ENCODE measurements at regions not wholly inside any gene's neighbourhood (a gene's known extent, or its start where the extent isn't known, plus 50 kb on each side); places are given as distances from the start of the nearest gene placed in this dataset.

GRCh38 chr5:159560088-159560487, 229.8 kb upstream of the IL12B start:
- no peak for DNase-seq
- Mint-ChIP-seq H3K27me3 (ENCODE audit: insufficient read depth) (peaks cover 14% of the 10 kb centered on the region), H3K36me3 (ENCODE audit: low read depth) (no peaks in the 10 kb centered on the region), H3K9me3 (no peaks in the 10 kb centered on the region), H3K4me1 (ENCODE audit: low read depth) (no peaks in the 10 kb centered on the region), H3K27ac (no peak overlapping the region), H3K4me3 (no peak overlapping the region)
- TF ChIP-seq CTCF (IDR thresholded peaks at IDR 0.05), result no peak

GRCh38 chr5:159564031-159564430, 233.7 kb upstream of the IL12B start:
- H3K4me3 Mint-ChIP-seq, result no peak overlapping the region
- H3K27ac Mint-ChIP-seq, result no peak overlapping the region
- no peak for DNase-seq
- H3K27me3 Mint-ChIP-seq (ENCODE audit: insufficient read depth), result peaks cover 18% of the 10 kb centered on the region
- no peak for TF ChIP-seq CTCF (IDR thresholded peaks at IDR 0.05)
- H3K9me3 Mint-ChIP-seq, result no peaks in the 10 kb centered on the region
- H3K4me1 Mint-ChIP-seq (ENCODE audit: low read depth), result no peaks in the 10 kb centered on the region
- no peaks in the 10 kb centered on the region for H3K36me3 Mint-ChIP-seq (ENCODE audit: low read depth)

- no peak for TF ChIP-seq CTCF (IDR thresholded peaks at IDR 0.05)
- no peak for DNase-seq
- Mint-ChIP-seq H3K9me3 (no peaks in the 10 kb centered on the region), H3K27ac (no peak overlapping the region), H3K36me3 (ENCODE audit: low read depth) (no peaks in the 10 kb centered on the region), H3K4me1 (ENCODE audit: low read depth) (no peaks in the 10 kb centered on the region), H3K4me3 (no peak overlapping the region), H3K27me3 (ENCODE audit: insufficient read depth) (peaks cover 13% of the 10 kb centered on the region)
Observed at GRCh38 chr5:159566832-159567231, 236.5 kb upstream of the IL12B start.

- H3K27ac Mint-ChIP-seq, result no peak overlapping the region
- no peak overlapping the region for H3K4me3 Mint-ChIP-seq
- H3K4me1 Mint-ChIP-seq (ENCODE audit: low read depth), result no peaks in the 10 kb centered on the region
- no peak for DNase-seq
- no peak for TF ChIP-seq CTCF (IDR thresholded peaks at IDR 0.05)
- H3K36me3 Mint-ChIP-seq (ENCODE audit: low read depth), result no peaks in the 10 kb centered on the region
- H3K27me3 Mint-ChIP-seq (ENCODE audit: insufficient read depth), result peaks cover 8% of the 10 kb centered on the region
- H3K9me3 Mint-ChIP-seq, result no peaks in the 10 kb centered on the region
Observed at GRCh38 chr5:159567461-159567860, 237.2 kb upstream of the IL12B start.

GRCh38 chr5:159571501-159572244, 241.4 kb upstream of the IL12B start:
- Mint-ChIP-seq H3K4me1 (ENCODE audit: low read depth) (no peaks in the 10 kb centered on the region), H3K27me3 (ENCODE audit: insufficient read depth) (peaks cover 5% of the 10 kb centered on the region), H3K9me3 (no peaks in the 10 kb centered on the region), H3K27ac (no peak overlapping the region), H3K36me3 (ENCODE audit: low read depth) (no peaks in the 10 kb centered on the region), H3K4me3 (no peak overlapping the region)
- TF ChIP-seq CTCF (IDR thresholded peaks at IDR 0.05), result no peak
- no peak for DNase-seq

All from HFFc6 (cell line).